OCI-LY3 (cell line): ENCODE measurements at regions not wholly inside any gene's neighbourhood (a gene's known extent, or its start where the extent isn't known, plus 50 kb on each side); places are given as distances from the start of the nearest gene placed in this dataset.

Experiments used
- H2AFZ ChIP-seq: fragments of 200-600, 300-600 bp; shearing (Covaris generic); 2 replicates; pipeline ENCODE4 v1.6.0; 2014; ENCODE audit warnings: antibody characterized with exemption, low read depth, low read length
- H3K27ac ChIP-seq: fragments of 200-600, 300-600 bp; sonication (generic); 2 replicates; pipeline ENCODE4 v1.5.1; 2014; ENCODE audit warnings: mild to moderate bottlenecking, low read length, moderate library complexity, mixed read lengths
- H3K27me3 ChIP-seq: fragments of 200-600, 300-600 bp; sonication (generic); 2 replicates; pipeline ENCODE4 v1.6.1; 2014; ENCODE audit warnings: low read depth, low read length, mixed read lengths
- H3K36me3 ChIP-seq: fragments of 200-600, 300-600 bp; sonication (generic); replicated peaks from 2 replicates; pipeline ENCODE3; 2014; ENCODE audit warnings: low read depth, low read length, mixed read lengths
- H3K4me1 ChIP-seq: fragments of 300-600, 200-600 bp; sonication (generic); 2 replicates; pipeline ENCODE4 v1.6.1; 2014; ENCODE audit warnings: low read length, mixed read lengths
- H3K4me2 ChIP-seq: fragments of 200-600, 300-600 bp; sonication (generic); 2 replicates; pipeline ENCODE4 v1.6.1; 2014; ENCODE audit warnings: low read length, mixed read lengths
- H3K4me3 ChIP-seq: fragments of 300-600, 200-600 bp; sonication (generic); 2 replicates; pipeline ENCODE4 v1.5.1; 2014; ENCODE audit warnings: antibody characterized with exemption, mild to moderate bottlenecking, low read length, moderate library complexity
- H3K79me2 ChIP-seq: fragments of 300-600, 200-600 bp; shearing (Covaris generic); 2 replicates; pipeline ENCODE4 v1.6.1; 2014; ENCODE audit warnings: mild to moderate bottlenecking, low read length, mixed read lengths
- H3K9ac ChIP-seq: fragments of 300-600, 200-600 bp; shearing (Covaris generic); 2 replicates; pipeline ENCODE4 v1.6.0; 2014; ENCODE audit warnings: mild to moderate bottlenecking, low read length, moderate library complexity
- H3K9me3 ChIP-seq: fragments of 200-600, 300-600 bp; shearing (Covaris generic); 2 replicates; pipeline ENCODE4 v1.6.1; 2014; ENCODE audit warnings: low read length, mixed read lengths; ENCODE audit not compliant: insufficient read depth
- H4K20me1 ChIP-seq: fragments of 200-600, 300-600 bp; sonication (generic); 2 replicates; pipeline ENCODE4 v1.6.1; 2016; ENCODE audit warnings: low read length, mixed read lengths; ENCODE audit not compliant: insufficient read depth
- CTCF ChIP-seq: fragments of 200-600, 300-600 bp; sonication (generic); IDR thresholded peaks from 2 replicates; pipeline ENCODE4 v1.5.1; 2014; ENCODE audit warnings: antibody characterized with exemption, low read length, low read depth
- EZH2phosphoT487 ChIP-seq: fragments of 200-600 bp; shearing (Covaris generic); IDR thresholded peaks from 2 replicates; pipeline ENCODE4 v1.6.1; 2018; ENCODE audit warnings: antibody characterized with exemption, mixed run types, low read depth

- Histone ChIP-seq H3K4me1 (no peaks in the 10 kb centered on the region), H2AFZ (no peak overlapping the region)
These were observed 213.3 kb downstream of the BMP4 start for GRCh38 chr14:53743371-53743770.

GRCh38 chr14:53742233-53742620, 214.4 kb downstream of the BMP4 start:
- H2AFZ ChIP-seq = no peak overlapping the region
- H3K79me2 ChIP-seq = no peaks in the 10 kb centered on the region
- H3K4me3 ChIP-seq = no peak overlapping the region
- H3K4me2 ChIP-seq = no peak overlapping the region
- no peaks in the 10 kb centered on the region for H3K4me1 ChIP-seq
- no peaks in the 10 kb centered on the region for H3K27me3 ChIP-seq
- TF ChIP-seq CTCF (no peak), EZH2phosphoT487 (no peak)
- H3K9me3 ChIP-seq = no peaks in the 10 kb centered on the region
- no peaks in the 10 kb centered on the region for H4K20me1 ChIP-seq
- H3K27ac ChIP-seq = no peak overlapping the region
- H3K36me3 ChIP-seq = no peaks in the 10 kb centered on the region
- H3K9ac ChIP-seq = no peak overlapping the region

More at GRCh38 chr14:53743371-53743770, 213.3 kb downstream of the BMP4 start:
- Histone ChIP-seq H3K9me3 (no peaks in the 10 kb centered on the region), H3K79me2 (no peaks in the 10 kb centered on the region), H3K27me3 (no peaks in the 10 kb centered on the region), H3K27ac (no peak overlapping the region), H3K4me2 (no peak overlapping the region), H3K9ac (no peak overlapping the region), H3K4me3 (no peak overlapping the region), H3K36me3 (no peaks in the 10 kb centered on the region), H4K20me1 (no peaks in the 10 kb centered on the region)
- TF ChIP-seq CTCF (no peak), EZH2phosphoT487 (no peak)

- Histone ChIP-seq H4K20me1 (no peaks in the 10 kb centered on the region), H3K27ac (no peak overlapping the region), H3K27me3 (no peaks in the 10 kb centered on the region), H2AFZ (no peak overlapping the region), H3K9me3 (no peaks in the 10 kb centered on the region), H3K4me1 (no peaks in the 10 kb centered on the region), H3K4me3 (no peak overlapping the region), H3K79me2 (no peaks in the 10 kb centered on the region), H3K36me3 (no peaks in the 10 kb centered on the region), H3K4me2 (no peak overlapping the region), H3K9ac (no peak overlapping the region)
- TF ChIP-seq EZH2phosphoT487 (no peak), CTCF (no peak)
These were observed 215.0 kb downstream of the BMP4 start for GRCh38 chr14:53741479-53742232.

- no peaks in the 10 kb centered on the region for H3K36me3 ChIP-seq
- no peak overlapping the region for H3K9ac ChIP-seq
- H3K27me3 ChIP-seq = no peaks in the 10 kb centered on the region
- no peak for TF ChIP-seq EZH2phosphoT487
- no peak for TF ChIP-seq CTCF
- H3K9me3 ChIP-seq = no peaks in the 10 kb centered on the region
- no peak overlapping the region for H3K4me2 ChIP-seq
- no peaks in the 10 kb centered on the region for H4K20me1 ChIP-seq
- H2AFZ ChIP-seq = no peak overlapping the region
- no peak overlapping the region for H3K4me3 ChIP-seq
- no peaks in the 10 kb centered on the region for H3K79me2 ChIP-seq
- H3K4me1 ChIP-seq = no peaks in the 10 kb centered on the region
- no peak overlapping the region for H3K27ac ChIP-seq
These were observed 216.1 kb downstream of the BMP4 start for GRCh38 chr14:53740570-53740969.
